HAP-1 (cell line): ENCODE measurements at regions not wholly inside any gene's neighbourhood (a gene's known extent, or its start where the extent isn't known, plus 50 kb on each side); places are given as distances from the start of the nearest gene placed in this dataset.
"Not testable (repeated sequence)": the region's sequence is repeated elsewhere in the genome, so short reads cannot be mapped to it uniquely, and the experiment has no call there.

Experiments
- DNase-seq, 2 experiments: peaks; one replicate each; pipeline ENCODE4 v3.0.0-alpha.2; 2016 to 2020; ENCODE audit warnings: low spot score in 2 of 2
- H3K27me3 ChIP-seq: fragments of 250-450 bp; sonication (Bioruptor Pico); 2 replicates; pipeline ENCODE4 v1.5.1; 2020; ENCODE audit warnings: low read depth, mild to moderate bottlenecking, moderate library complexity
- H3K36me3 ChIP-seq: fragments of 250-450 bp; sonication (Bioruptor Pico); replicated peaks from 2 replicates; pipeline ENCODE4 v1.5.1; 2020; ENCODE audit warnings: mild to moderate bottlenecking
- H3K4me1 ChIP-seq: fragments of 250-450 bp; sonication (Bioruptor Pico); 2 replicates; pipeline ENCODE4 v1.5.1; 2020; ENCODE audit warnings: mild to moderate bottlenecking
- H3K4me3 ChIP-seq: fragments of 250-450 bp; sonication (Bioruptor Pico); 2 replicates; pipeline ENCODE4 v1.5.1; 2020; ENCODE audit warnings: mild to moderate bottlenecking, moderate library complexity
- H3K9me3 ChIP-seq: fragments of 250-450 bp; sonication (Bioruptor Pico); 2 replicates; pipeline ENCODE4 v1.5.1; 2020; ENCODE audit warnings: mild to moderate bottlenecking, moderate library complexity
- in situ Hi-C: fragments of 300-500 bp; cut with MboI; formaldehyde crosslinking; loops from 3 replicates; pipeline ENCODE4 v1.14.3; 2020; ENCODE audit warnings: low sequenced_read_pairs, inconsistent platforms, mixed read lengths

GRCh38 chr1:176396604-176397395 lies 66.2 kb upstream of the PAPPA2 start:
- not testable (repeated sequence) for H3K4me1 ChIP-seq, DNase-seq, H3K4me3 ChIP-seq, H3K36me3 ChIP-seq, H3K27me3 ChIP-seq, H3K9me3 ChIP-seq
- in situ Hi-C loops, result loop anchor here (25.0 kb wide), 2 partner anchors 291 to 491 kb away; no protein-coding TSS in a partner anchor

GRCh38 chr1:176391621-176392020 lies 71.4 kb upstream of the PAPPA2 start:
- Histone ChIP-seq H3K9me3 (no peaks in the 10 kb centered on the region), H3K27me3 (no peaks in the 10 kb centered on the region), H3K4me1 (no peaks in the 10 kb centered on the region), H3K36me3 (no peaks in the 10 kb centered on the region), H3K4me3 (no peak overlapping the region)
- in situ Hi-C loops, result loop anchor here (25.0 kb wide), 2 partner anchors 296 to 496 kb away; no protein-coding TSS in a partner anchor
- no peak for DNase-seq

GRCh38 chr1:176384841-176385240 lies 78.1 kb upstream of the PAPPA2 start:
- in situ Hi-C loops, result loop anchor here (25.0 kb wide), 2 partner anchors 302 to 502 kb away; no protein-coding TSS in a partner anchor
- no peaks in the 10 kb centered on the region for H3K9me3 ChIP-seq
- no peak for DNase-seq
- no peaks in the 10 kb centered on the region for H3K36me3 ChIP-seq
- no peak overlapping the region for H3K4me3 ChIP-seq
- no peaks in the 10 kb centered on the region for H3K4me1 ChIP-seq
- no peaks in the 10 kb centered on the region for H3K27me3 ChIP-seq

GRCh38 chr1:176382163-176382562 lies 80.8 kb upstream of the PAPPA2 start:
- no peak overlapping the region for H3K4me3 ChIP-seq
- in situ Hi-C loops, result loop anchor here (25.0 kb wide), 2 partner anchors 305 to 505 kb away; no protein-coding TSS in a partner anchor
- no peak for DNase-seq
- no peaks in the 10 kb centered on the region for H3K36me3 ChIP-seq
- H3K9me3 ChIP-seq, result no peaks in the 10 kb centered on the region
- H3K4me1 ChIP-seq, result no peaks in the 10 kb centered on the region
- no peaks in the 10 kb centered on the region for H3K27me3 ChIP-seq

GRCh38 chr1:176379626-176380339 lies 83.2 kb upstream of the PAPPA2 start:
- H3K27me3 ChIP-seq, result no peaks in the 10 kb centered on the region
- H3K4me1 ChIP-seq, result no peaks in the 10 kb centered on the region
- H3K36me3 ChIP-seq, result no peaks in the 10 kb centered on the region
- H3K4me3 ChIP-seq, result no peak overlapping the region
- no peak for DNase-seq
- in situ Hi-C loops, result loop anchor here (25.0 kb wide), 2 partner anchors 308 to 508 kb away; no protein-coding TSS in a partner anchor
- H3K9me3 ChIP-seq, result no peaks in the 10 kb centered on the region

GRCh38 chr1:176374967-176375569 lies 87.9 kb upstream of the PAPPA2 start:
- in situ Hi-C loops, result loop anchor here (25.0 kb wide), 2 partner anchors 312 to 512 kb away; no protein-coding TSS in a partner anchor
- Histone ChIP-seq H3K36me3 (no peaks in the 10 kb centered on the region), H3K9me3 (no peaks in the 10 kb centered on the region), H3K4me3 (no peak overlapping the region), H3K4me1 (no peaks in the 10 kb centered on the region), H3K27me3 (no peaks in the 10 kb centered on the region)
- peak; percentile 47 to 84 for DNase-seq

- Histone ChIP-seq H3K27me3 (no peaks in the 10 kb centered on the region), H3K4me1 (no peaks in the 10 kb centered on the region), H3K36me3 (no peaks in the 10 kb centered on the region), H3K4me3 (no peak overlapping the region), H3K9me3 (no peaks in the 10 kb centered on the region)
- in situ Hi-C loops, result no loop called here
- DNase-seq, result no peak
Measured at GRCh38 chr1:176364236-176364905, 98.6 kb upstream of the PAPPA2 start.

- H3K27me3 ChIP-seq, DNase-seq, in situ Hi-C loops, H3K9me3 ChIP-seq, H3K4me3 ChIP-seq, H3K36me3 ChIP-seq, H3K4me1 ChIP-seq: not testable (repeated sequence)
Measured at GRCh38 chr1:176349135-176349715, 113.8 kb upstream of the PAPPA2 start.

- H3K4me1 ChIP-seq, result no peaks in the 10 kb centered on the region
Measured at GRCh38 chr1:176341656-176342055, 121.3 kb upstream of the PAPPA2 start.

GRCh38 chr1:176338877-176339276 lies 124.1 kb upstream of the PAPPA2 start:
- no peak overlapping the region for H3K4me3 ChIP-seq
- no peaks in the 10 kb centered on the region for H3K27me3 ChIP-seq
- H3K4me1 ChIP-seq, result no peaks in the 10 kb centered on the region
- no peaks in the 10 kb centered on the region for H3K9me3 ChIP-seq
- H3K36me3 ChIP-seq, result no peaks in the 10 kb centered on the region
- no peak for DNase-seq
- in situ Hi-C loops, result no loop called here

More at GRCh38 chr1:176341656-176342055, 121.3 kb upstream of the PAPPA2 start:
- DNase-seq, result no peak
- no peaks in the 10 kb centered on the region for H3K27me3 ChIP-seq
- H3K36me3 ChIP-seq, result no peaks in the 10 kb centered on the region
- in situ Hi-C loops, result no loop called here
- no peak overlapping the region for H3K4me3 ChIP-seq
- H3K9me3 ChIP-seq, result no peaks in the 10 kb centered on the region

- Histone ChIP-seq H3K9me3 (no peaks in the 10 kb centered on the region), H3K27me3 (no peaks in the 10 kb centered on the region), H3K4me1 (no peaks in the 10 kb centered on the region), H3K4me3 (no peak overlapping the region), H3K36me3 (no peaks in the 10 kb centered on the region)
- no peak for DNase-seq
- in situ Hi-C loops, result no loop called here
Measured at GRCh38 chr1:176330782-176331181, 123.7 kb upstream of the COP1 start.

- in situ Hi-C loops, result no loop called here
- H3K9me3 ChIP-seq, result no peaks in the 10 kb centered on the region
- H3K27me3 ChIP-seq, result no peaks in the 10 kb centered on the region
- H3K4me3 ChIP-seq, result no peak overlapping the region
- H3K36me3 ChIP-seq, result no peaks in the 10 kb centered on the region
- DNase-seq, result no peak
- H3K4me1 ChIP-seq, result no peaks in the 10 kb centered on the region
Measured at GRCh38 chr1:176325664-176326063, 118.6 kb upstream of the COP1 start.

- no peak for DNase-seq
- no peak overlapping the region for H3K4me3 ChIP-seq
- in situ Hi-C loops, result no loop called here
- no peaks in the 10 kb centered on the region for H3K9me3 ChIP-seq
- H3K36me3 ChIP-seq, result no peaks in the 10 kb centered on the region
- no peaks in the 10 kb centered on the region for H3K4me1 ChIP-seq
- H3K27me3 ChIP-seq, result no peaks in the 10 kb centered on the region
Measured at GRCh38 chr1:176323472-176323871, 116.4 kb upstream of the COP1 start.
